GM21390 (cell line): ENCODE measurements at regions not wholly inside any gene's neighbourhood (a gene's known extent, or its start where the extent isn't known, plus 50 kb on each side); places are given as distances from the start of the nearest gene placed in this dataset.
"Not testable (repeated sequence)": the region's sequence is repeated elsewhere in the genome, so short reads cannot be mapped to it uniquely, and the experiment has no call there.

Source experiments
- ATAC-seq: cut with Tn5 transposase; IDR thresholded peaks from one replicate; pipeline ENCODE4 v1.9.1; 2021; ENCODE audit not compliant: unreplicated experiment

DNA sequence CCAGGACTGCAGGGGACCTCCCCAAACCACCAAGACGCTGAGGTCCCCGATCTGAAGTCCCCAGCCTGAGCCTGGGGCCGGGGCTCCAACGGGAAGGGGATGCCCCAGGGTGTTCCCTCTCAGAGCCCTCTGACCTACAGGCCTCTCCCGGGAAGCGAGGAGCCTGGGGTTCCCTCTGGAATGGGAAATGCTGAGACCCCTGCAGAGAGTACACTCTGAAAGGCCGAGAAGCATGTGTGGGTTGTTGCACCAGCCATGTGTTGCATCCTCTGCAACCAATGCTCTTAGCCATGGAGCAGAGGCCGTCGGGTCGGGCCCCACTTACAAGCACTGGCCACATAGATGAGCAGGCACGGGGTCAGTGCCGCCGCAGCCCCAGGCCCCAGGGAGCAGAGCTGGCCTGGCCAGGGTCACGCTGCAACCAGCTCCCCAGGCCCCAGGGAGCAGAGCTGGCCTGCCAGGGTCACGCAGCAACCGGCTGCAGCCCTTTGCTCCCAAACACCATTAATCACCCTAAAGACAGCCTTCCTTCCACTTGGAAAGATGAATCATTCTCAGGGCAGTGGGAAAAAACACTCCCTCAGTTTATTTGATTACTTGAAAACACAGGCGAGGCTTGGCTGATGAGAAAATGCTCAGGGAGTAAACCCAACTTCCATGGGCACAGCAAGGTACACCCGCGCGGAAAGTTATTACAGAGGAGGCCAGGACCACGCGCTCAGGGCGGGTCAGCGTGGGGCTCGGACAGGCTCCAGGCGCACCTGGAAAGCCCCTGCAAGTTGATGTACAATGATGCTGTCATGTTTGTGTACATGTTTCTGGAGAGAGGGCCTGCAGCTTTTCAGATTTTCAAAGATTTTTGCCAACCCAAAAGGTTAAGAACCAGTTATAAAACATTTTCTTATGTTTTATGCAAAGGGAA is 78.0 kb upstream of the AFDN start:
- ATAC-seq = no peak

DNA sequence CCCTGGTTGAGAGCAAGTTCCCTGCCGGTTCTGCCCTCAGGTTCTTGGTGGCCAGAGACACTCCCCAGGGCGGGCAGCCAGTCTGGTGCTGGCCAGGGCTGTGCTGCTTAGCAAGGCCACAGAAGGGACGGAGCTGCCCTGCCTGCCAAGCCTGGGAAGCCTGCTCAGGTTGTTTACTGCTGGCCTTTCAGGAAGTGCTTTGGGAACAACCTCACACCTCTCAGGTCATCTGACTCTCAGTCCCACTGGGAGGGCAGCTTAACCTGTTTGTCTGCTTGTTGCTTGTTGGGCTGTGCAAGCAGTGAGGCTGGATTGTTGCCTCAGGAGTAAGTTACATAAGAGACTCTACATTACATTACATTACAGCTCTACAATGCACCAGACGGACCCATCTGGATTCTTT is 75.8 kb upstream of the AFDN start:
- no peak for ATAC-seq

DNA sequence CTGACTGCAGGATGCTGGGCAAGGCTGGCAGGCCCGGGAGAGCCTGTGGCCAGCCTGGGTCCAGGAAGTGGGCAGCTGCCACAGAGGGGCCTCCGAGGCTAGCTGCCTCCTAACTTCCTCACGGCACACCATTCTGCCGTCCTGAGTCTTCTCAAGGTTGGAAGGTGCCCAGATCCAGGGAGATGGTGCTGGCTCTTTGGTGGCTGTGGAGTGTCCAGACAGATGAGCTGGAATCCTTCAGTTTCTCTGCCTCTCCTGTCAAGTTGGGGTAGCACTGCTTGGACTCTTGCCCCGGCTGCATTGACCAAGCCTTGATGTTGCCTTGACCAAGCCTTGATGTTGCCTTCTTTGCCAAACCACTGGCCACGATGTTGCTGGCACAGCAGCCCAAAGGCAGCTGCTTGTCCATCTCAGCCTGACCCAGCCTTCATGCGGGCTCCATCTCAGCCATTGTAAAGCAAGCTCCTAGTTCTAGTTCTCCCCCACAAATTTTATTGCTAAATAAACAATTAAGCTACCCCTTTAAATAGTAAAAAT is 75.1 kb upstream of the AFDN start:
- no peak for ATAC-seq

DNA sequence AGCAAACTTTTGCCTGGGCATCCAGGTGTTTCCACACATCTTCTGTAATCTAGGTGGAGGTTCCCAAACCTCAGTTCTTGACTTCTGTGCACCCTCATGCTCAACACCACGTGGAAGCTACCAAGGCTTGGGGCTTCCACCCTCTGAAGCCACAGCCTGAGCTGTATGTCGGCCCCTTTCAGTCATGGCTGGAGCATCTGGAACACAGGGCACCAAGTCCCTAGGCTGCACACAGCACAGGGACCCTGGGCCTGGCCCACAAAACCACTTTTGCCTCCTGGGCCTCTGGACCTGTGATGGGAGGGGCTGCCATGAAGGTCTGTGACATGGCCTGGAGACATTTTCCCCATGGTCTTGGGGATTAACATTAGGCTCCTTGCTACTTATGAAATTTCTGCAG is 73.4 kb upstream of the AFDN start:
- not testable (repeated sequence) for ATAC-seq

DNA sequence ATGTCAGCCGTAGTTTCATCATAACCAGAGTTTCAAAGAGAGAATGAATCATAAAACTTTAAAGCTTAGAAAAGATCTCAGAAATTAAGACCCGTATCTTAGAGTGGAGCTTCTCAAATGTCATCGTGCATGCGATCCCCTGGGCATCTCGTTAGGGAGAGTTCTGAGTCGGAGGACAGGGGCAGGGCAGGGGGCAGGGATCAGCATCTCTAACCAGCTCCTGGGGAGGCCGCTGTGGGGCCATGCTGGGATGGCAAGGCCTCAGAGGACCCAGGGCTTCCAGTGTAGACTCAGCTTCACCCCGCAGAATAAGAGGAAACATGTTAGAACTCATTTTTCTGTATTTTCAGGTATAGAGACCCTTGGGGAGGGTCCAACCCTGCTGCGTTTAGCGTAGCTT is 72.0 kb upstream of the AFDN start:
- no peak for ATAC-seq

DNA sequence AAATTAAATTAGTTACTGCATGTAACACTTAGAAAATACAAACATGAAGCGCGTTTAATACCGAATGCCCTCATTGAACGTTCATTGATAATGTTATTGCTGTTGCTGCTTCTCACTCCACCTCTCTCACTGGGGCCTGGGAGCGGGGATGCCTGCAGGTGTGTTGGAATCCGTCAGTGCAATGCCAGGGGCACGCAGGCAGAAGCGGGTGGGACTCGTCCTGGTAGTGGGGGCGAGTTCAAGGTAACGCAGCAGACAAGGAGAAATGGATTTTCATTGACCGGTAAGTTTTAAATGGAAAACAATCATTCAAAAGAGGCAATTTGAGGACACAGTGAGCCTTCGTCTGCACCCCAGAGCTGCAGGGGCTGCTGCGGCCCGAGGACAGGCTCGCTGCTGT is 71.2 kb upstream of the AFDN start:
- no peak for ATAC-seq

DNA sequence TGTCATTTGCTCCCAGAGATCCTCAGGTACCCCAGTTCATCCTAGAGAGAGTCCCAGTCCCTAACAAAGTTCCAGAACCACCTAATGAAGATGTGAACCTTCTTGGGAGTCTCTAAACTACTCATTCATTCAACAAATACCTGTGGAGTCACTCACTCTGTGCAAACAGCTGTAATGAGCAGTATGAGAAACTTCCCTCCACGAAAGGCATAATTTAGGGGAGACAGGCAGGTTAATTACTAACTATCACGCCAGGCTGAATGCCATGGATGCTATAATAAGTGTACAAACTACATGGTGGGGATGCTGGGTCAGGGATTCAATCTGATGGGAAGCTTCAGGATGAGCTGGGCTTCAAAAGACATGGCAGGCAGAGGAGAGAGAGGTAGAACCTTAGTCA is 70.1 kb upstream of the AFDN start:
- ATAC-seq = no peak

DNA sequence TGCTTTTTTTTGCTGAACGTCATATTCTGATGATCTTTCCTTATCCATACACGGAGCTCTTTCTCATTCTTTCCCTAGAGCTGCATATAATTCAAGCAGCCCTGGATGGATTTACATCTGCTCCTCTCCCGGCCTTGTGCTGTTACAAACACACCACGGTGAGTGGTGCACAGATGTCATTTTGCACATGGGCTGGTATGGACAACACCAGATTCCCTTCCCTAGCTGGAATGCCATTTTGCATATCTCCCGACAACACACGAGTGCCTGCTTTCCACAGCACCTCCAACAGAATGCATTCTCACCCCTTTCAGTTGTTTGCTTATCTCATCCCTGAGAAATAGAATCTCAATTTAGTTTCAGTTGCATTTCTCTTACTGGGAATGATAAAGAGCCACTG is 69.5 kb upstream of the AFDN start:
- no peak for ATAC-seq

DNA sequence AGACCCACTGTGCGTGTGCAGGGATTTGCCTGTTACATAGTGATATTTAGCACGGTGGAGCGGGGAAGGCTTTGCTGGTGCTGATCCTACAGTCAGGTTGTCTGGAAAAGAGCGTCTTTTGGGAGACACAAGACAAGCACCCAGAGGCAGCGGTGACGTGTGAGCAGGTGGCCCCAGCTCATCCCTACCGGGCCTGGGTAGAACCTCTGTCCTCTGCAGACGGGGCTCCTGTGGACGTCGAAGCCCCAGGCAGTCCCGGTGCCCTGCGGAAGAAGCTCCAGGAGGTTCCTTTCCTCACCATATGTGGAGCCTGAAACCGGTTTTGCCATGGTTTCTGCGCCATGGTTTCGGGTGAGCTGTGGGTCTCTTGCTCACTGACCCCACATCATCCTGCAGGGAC is 68.9 kb upstream of the AFDN start:
- ATAC-seq = no peak

DNA sequence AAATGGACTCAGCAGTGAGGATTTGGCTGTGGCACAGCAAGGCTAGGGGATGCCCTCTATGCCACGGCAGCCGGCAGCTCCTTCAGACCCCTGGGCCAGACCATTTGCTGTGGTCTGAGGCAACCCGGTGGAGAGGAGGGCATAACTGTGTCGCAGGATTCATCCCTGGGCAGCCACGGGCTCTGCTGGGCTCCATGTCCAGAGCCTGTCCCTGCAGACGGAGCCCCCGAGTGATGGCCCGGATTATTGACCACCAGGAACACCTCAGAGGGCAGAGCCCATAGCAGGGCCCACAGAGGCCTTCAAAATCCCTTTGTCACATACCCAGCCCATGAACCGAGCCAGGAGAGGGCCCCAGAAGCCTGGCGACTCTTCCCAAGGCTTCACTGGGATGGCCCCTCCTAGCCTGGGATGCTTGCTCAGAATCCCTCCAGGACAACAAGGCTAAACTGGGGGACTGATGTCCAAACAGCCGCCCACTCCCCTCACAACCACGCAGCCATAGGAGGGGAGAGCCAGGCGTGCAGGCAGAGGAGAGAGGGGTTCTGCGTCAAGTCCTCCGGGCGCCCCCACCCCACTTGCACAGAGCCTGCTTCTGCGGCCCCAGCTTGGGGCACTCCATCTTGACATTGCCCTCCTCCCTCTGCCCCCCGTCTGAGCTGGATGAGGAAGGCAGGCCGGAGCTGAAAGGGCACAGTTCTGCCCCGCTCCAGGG is 68.2 kb upstream of the AFDN start:
- no peak for ATAC-seq

DNA sequence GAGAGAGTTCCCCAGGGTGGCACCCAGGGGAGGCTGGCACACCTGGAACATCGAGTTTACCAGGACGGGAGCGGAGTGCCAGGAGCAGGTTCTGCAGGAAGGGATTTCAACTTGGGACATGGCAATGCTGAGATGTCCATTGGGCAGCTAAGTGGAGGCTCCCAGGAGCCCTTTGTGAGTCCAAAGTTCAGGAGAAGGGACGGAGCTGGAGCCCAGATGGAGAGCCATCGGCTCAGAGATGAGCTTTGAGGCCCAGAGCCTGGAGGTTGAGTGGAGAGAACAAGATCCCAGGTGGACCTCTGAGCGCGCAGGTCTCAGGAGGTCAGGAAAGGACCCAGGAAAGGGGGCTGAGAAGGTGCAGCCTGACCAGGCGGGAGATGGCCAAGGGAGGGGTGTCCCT is 67.5 kb upstream of the AFDN start:
- ATAC-seq = no peak

DNA sequence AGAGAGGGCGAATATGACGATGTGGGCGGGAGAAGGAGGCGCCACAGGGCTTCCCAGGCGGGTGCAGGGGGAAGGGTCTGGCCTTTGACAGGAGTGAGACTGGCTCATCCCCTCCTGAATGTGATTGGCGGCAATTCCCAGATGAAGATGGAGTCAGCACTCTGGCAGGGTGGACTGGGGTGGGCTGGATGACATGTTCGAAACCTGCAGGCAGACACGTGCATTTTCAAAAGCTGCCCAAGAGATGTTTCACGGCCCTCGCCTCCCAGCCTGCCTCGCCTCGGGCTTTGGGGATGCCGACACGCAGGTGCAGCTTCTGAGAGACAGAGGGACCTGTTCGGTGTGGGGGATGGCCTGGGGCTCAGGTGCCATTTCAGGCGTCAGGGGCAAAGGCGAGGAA is 66.8 kb upstream of the AFDN start:
- ATAC-seq = no peak

DNA sequence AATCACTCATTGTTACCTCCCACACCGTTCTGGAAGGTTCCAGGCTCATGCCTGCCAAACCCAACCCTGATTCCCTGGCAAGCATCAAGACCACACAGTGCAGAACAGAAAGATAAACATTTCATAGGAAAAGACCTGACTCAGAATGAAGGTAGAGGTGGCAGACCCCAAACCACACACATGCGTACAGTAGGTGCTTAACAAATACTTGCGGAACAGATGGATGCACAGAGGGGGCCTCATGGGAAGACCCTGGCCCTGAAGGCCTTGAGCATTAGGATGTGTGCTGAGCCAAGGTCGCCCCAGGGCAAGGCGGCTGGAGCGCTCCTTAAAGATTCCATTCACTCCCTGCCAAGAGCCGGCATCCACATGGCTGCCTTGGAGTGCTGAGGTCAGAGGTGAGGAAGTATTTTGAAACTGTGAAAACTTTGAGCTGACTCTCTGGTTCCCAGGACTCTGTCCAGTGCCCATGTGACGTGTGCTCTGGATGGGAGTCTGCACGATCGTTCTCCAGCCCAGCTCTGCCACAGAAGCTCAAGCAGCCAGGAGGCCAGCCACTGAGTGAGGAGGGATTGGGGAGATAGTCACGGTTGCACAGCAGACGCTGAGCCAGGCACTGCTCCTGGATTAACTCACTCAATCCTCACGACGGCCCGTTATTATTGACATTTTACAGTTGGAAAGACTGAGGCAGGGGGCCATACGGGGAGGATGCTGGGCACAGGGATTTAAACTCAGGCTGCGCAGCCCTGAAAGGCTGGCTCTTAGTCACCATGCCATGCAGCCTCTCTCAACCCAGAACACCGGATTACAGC is 65.5 kb upstream of the AFDN start:
- no peak for ATAC-seq

DNA sequence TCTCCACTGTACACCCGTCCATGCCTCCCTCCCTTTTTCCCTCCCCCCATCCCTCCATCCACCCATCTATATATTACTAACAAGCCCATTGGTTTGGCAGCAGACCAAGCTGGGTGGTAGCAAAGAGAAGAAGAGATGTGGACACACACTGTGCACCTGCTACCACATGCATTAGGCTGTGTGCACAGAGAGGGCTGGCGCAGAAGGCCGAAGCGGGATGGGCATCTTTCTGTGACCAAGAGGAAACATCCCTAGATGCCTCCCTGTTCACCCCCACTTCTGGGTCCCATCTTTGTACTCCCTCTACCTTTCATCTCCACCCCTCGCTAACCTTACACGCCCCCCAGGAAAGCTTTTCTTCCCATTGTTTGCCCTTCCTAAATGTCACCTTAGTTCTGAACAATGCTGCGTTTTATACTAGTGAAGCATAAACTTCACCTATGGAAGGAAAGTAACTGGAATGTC is 64.9 kb upstream of the AFDN start:
- no peak for ATAC-seq

DNA sequence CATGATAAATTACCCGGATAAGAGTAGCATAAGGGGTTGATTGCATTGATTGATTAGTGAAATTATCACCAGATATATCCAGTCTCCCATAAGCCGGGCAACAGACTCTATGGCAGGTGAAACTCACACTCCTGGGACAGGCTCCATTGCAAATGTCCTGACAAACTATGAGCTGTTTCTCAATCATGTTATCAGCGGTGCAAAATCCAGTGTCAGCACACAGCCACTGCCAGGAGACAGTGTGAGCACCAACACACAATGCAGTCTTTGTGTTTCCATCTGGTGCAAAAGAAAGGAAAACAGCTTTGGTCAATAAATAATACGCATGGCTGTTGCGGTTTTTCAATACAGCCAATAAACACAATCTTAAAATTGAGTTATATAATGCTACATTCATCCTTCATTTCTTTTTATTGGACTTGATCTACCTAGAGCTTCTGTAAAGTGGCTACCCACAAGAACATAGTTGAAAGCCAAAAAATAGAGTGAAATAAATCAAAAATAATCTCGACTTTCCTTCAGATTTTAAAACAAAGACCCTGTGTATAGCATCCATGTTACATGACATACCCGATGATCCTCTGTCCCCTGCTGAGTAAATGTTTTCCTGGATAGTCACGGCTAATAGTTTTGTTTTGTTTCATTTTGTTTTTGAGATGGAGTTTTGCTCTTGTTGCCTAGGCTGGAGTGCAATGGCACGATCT is 64.3 kb upstream of the AFDN start:
- ATAC-seq = no peak

DNA sequence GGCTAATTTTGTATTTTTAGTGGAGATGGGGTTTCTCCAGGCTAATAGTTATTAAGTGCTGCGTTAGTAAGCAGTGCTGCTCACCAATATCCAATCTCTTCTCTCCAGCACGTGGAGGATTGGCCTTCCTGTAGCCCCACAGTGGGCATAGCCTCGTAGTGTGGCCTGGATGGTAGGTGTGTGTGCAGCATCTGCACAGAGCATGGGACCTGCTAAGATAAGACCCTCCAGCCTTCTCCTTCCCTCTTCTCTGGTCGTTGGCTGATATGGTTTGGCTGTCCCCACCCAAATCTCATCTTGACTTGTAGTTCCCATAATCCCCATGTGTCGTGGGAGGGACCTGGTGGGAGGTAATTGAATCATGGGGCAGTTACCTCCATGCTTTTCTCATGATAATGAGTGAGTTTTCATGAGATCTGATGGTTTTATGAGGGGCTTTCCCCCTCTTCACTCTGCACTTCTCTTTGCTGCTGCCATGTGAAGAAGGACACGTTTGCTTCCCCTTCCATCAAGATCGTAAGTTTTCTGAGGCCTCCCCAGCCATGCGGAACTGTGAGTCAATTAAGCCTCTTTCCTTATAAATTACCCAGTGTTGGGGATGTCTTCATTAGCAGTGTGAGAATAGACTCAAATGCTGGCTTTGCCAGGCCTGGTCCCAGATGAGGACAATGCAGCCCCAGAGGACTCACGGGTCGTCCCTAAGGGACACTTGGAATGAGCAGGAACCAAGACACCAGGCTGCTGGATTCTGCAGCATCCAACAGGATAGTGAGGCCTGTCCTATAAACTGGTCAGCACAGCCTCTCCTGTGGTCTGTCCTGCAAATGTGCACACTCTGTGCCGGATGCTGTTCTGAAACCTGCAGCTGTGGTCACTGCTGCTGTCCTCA is 63.4 kb upstream of the AFDN start:
- ATAC-seq = no peak

DNA sequence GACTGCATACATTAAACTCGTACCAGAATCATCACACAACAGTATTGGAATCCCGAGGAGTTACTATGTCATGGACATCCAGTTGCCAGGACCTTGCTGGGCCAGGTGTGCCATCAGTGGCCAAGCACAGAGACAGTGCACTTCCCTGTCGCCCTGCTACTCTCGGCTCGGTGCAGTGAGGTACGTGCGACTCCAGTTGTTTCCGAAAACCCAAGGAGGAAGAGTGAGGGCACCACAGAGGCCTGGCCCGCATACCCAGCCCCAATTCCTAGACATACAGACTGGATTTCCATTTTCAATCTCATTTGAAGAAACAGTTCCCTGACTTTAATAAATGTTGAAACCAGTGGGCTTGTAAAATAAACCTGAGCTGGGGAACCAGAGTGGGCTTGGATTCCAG is 62.5 kb upstream of the AFDN start:
- no peak for ATAC-seq

DNA sequence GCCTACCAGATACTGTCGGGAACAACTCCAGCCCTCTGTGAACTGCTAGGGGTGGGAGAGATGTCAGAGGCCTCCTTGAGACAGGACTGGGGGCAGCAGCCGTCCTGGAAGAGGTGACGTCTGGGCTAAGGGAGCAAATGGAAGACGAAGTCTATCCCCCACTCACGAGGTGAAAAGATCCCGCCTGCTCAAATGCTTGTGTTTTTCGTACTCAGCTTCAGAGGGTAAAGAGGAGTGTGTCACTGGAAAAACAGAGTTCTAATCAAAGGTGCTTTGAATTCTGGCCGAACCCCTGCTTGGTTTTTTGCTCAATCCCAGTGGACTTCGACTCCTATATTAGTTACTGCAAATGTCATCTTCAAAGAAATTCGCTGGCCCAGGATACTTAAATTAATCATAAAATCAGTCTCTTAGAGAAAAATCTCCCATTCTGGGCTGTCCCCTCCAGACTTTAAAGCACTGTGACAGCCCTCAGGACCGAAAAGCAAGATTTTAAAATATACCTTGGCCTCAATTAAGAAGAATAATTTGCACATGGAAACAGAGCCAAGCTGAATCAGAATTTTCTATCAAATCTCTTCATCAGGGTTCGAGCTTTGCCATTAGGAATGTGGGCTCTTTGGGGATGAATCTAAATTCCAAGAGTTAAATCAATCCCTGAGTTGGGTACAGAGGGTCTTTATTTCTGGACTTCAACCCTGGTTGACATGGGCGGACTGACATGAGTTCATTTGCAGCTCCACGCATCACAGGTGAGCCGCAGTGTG is 61.8 kb upstream of the AFDN start:
- ATAC-seq = no peak
